HL-60 (cell line): ENCODE measurements at regions not wholly inside any gene's neighbourhood (a gene's known extent, or its start where the extent isn't known, plus 50 kb on each side); places are given as distances from the start of the nearest gene placed in this dataset.

ENCODE experiments used
- CTCF ChIP-seq: IDR thresholded peaks from one replicate; pipeline ENCODE4 v1.5.1; 2011; ENCODE audit warnings: low read length, control low read depth, inconsistent platforms; ENCODE audit not compliant: insufficient read depth
- POLR2AphosphoS5 ChIP-seq: IDR thresholded peaks from 2 replicates; pipeline ENCODE4 v1.6.1; 2012; ENCODE audit warnings: low read depth
- REST ChIP-seq: IDR thresholded peaks from 2 replicates; pipeline ENCODE4 v1.6.1; 2012; ENCODE audit warnings: low read depth; ENCODE audit not compliant: insufficient replicate concordance
- SPI1 ChIP-seq: IDR thresholded peaks from 2 replicates; pipeline ENCODE4 v1.6.1; 2012; ENCODE audit warnings: low read depth, mild to moderate bottlenecking, borderline replicate concordance

- TF ChIP-seq REST, result no peak
- TF ChIP-seq CTCF, result no peak
- no peak for TF ChIP-seq POLR2AphosphoS5
- no peak for TF ChIP-seq SPI1
These were observed 78.9 kb upstream of the PAPPA start for GRCh38 chr9:116074658-116075057.
